ENCODE measurements at regions not wholly inside any gene's neighbourhood (a gene's known extent, or its start where the extent isn't known, plus 50 kb on each side); places are given as distances from the start of the nearest gene placed in this dataset.
"Not testable (repeated sequence)": the region's sequence is repeated elsewhere in the genome, so short reads cannot be mapped to it uniquely, and the experiment has no call there.

GRCh38 chr2:13515254-13515653, 798.5 kb downstream of the TRIB2 start:
- H3K79me2 ChIP-seq (ENCODE audit: insufficient read depth, low read length), result no peaks in the 10 kb centered on the region
- H3K4me2 ChIP-seq (ENCODE audit: low read depth, low read length, poor library complexity, severe bottlenecking), result no peak overlapping the region
- H3K9ac ChIP-seq (ENCODE audit: low read length), result no peak overlapping the region
- no peaks in the 10 kb centered on the region for H3K9me2 ChIP-seq (replicated peaks; ENCODE audit: insufficient read depth, low read length)
- H3K9me3 ChIP-seq (ENCODE audit: insufficient read depth, low read length), result no peaks in the 10 kb centered on the region
- no peak for TF ChIP-seq EZH2phosphoT487 (conservative IDR thresholded peaks at IDR 0.05; ENCODE audit: low read length)
- TF ChIP-seq, protein P1, sequence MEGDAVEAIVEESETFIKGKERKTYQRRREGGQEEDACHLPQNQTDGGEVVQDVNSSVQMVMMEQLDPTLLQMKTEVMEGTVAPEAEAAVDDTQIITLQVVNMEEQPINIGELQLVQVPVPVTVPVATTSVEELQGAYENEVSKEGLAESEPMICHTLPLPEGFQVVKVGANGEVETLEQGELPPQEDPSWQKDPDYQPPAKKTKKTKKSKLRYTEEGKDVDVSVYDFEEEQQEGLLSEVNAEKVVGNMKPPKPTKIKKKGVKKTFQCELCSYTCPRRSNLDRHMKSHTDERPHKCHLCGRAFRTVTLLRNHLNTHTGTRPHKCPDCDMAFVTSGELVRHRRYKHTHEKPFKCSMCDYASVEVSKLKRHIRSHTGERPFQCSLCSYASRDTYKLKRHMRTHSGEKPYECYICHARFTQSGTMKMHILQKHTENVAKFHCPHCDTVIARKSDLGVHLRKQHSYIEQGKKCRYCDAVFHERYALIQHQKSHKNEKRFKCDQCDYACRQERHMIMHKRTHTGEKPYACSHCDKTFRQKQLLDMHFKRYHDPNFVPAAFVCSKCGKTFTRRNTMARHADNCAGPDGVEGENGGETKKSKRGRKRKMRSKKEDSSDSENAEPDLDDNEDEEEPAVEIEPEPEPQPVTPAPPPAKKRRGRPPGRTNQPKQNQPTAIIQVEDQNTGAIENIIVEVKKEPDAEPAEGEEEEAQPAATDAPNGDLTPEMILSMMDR (IDR thresholded peaks at IDR 0.05; ENCODE audit: insufficient read depth, low read length, poor library complexity, severe bottlenecking), result no peak
- no peak overlapping the region for H3K27ac ChIP-seq (ENCODE audit: low read depth, low read length)
- no peaks in the 10 kb centered on the region for H3F3A ChIP-seq (ENCODE audit: insufficient read depth)
- no peak overlapping the region for H2AFZ ChIP-seq (ENCODE audit: low read depth, low read length, severe bottlenecking)
- no peak overlapping the region for H3K4me3 ChIP-seq (ENCODE audit: insufficient read depth, low read length, poor library complexity, severe bottlenecking)
- H3K36me3 ChIP-seq (ENCODE audit: low read length), result no peaks in the 10 kb centered on the region
- no peaks in the 10 kb centered on the region for H3K27me3 ChIP-seq (ENCODE audit: low read length)
- no peaks in the 10 kb centered on the region for H4K20me1 ChIP-seq (ENCODE audit: low read depth, low read length)

GRCh38 chr2:13522096-13522495, 805.4 kb downstream of the TRIB2 start:
- Histone ChIP-seq H3K9ac (ENCODE audit: low read length) (no peak overlapping the region), H3F3A (ENCODE audit: insufficient read depth) (no peaks in the 10 kb centered on the region), H3K27me3 (ENCODE audit: low read length) (no peaks in the 10 kb centered on the region), H3K4me3 (ENCODE audit: insufficient read depth, low read length, poor library complexity, severe bottlenecking) (no peak overlapping the region), H4K20me1 (ENCODE audit: low read depth, low read length) (no peaks in the 10 kb centered on the region), H3K79me2 (ENCODE audit: insufficient read depth, low read length) (no peaks in the 10 kb centered on the region), H3K4me2 (ENCODE audit: low read depth, low read length, poor library complexity, severe bottlenecking) (no peak overlapping the region), H2AFZ (ENCODE audit: low read depth, low read length, severe bottlenecking) (no peak overlapping the region), H3K9me2 (replicated peaks; ENCODE audit: insufficient read depth, low read length) (no peaks in the 10 kb centered on the region), H3K36me3 (ENCODE audit: low read length) (no peaks in the 10 kb centered on the region), H3K9me3 (ENCODE audit: insufficient read depth, low read length) (no peaks in the 10 kb centered on the region), H3K27ac (ENCODE audit: low read depth, low read length) (no peak overlapping the region)
- TF ChIP-seq EZH2phosphoT487 (conservative IDR thresholded peaks at IDR 0.05; ENCODE audit: low read length), result no peak

- Histone ChIP-seq H4K20me1 (ENCODE audit: low read depth, low read length) (no peaks in the 10 kb centered on the region), H3K27me3 (ENCODE audit: low read length) (no peaks in the 10 kb centered on the region), H3K9ac (ENCODE audit: low read length) (no peak overlapping the region), H2AFZ (ENCODE audit: low read depth, low read length, severe bottlenecking) (no peak overlapping the region), H3K79me2 (ENCODE audit: insufficient read depth, low read length) (no peaks in the 10 kb centered on the region), H3K9me2 (replicated peaks; ENCODE audit: insufficient read depth, low read length) (no peaks in the 10 kb centered on the region), H3K36me3 (ENCODE audit: low read length) (no peaks in the 10 kb centered on the region), H3K27ac (ENCODE audit: low read depth, low read length) (no peak overlapping the region), H3K4me3 (ENCODE audit: insufficient read depth, low read length, poor library complexity, severe bottlenecking) (no peak overlapping the region), H3K4me2 (ENCODE audit: low read depth, low read length, poor library complexity, severe bottlenecking) (no peak overlapping the region), H3K9me3 (ENCODE audit: insufficient read depth, low read length) (no peaks in the 10 kb centered on the region), H3F3A (ENCODE audit: insufficient read depth) (no peaks in the 10 kb centered on the region)
- no peak for TF ChIP-seq EZH2phosphoT487 (conservative IDR thresholded peaks at IDR 0.05; ENCODE audit: low read length)
- TF ChIP-seq, protein P1 (IDR thresholded peaks at IDR 0.05; ENCODE audit: insufficient read depth, low read length, poor library complexity, severe bottlenecking), result no peak
Measured at GRCh38 chr2:13522917-13523821, 806.4 kb downstream of the TRIB2 start.

- Histone ChIP-seq H3K27ac (ENCODE audit: low read depth, low read length) (no peak overlapping the region), H2AFZ (ENCODE audit: low read depth, low read length, severe bottlenecking) (no peak overlapping the region)
Measured at GRCh38 chr2:13524492-13524891, 807.8 kb downstream of the TRIB2 start.

GRCh38 chr2:13531735-13532410, 815.1 kb downstream of the TRIB2 start:
- H2AFZ ChIP-seq (ENCODE audit: low read depth, low read length, severe bottlenecking); H3K9me3 ChIP-seq (ENCODE audit: insufficient read depth, low read length); H3K79me2 ChIP-seq (ENCODE audit: insufficient read depth, low read length); H3K27me3 ChIP-seq (ENCODE audit: low read length); H3K4me2 ChIP-seq (ENCODE audit: low read depth, low read length, poor library complexity, severe bottlenecking); H3F3A ChIP-seq (ENCODE audit: insufficient read depth); H3K4me3 ChIP-seq (ENCODE audit: insufficient read depth, low read length, poor library complexity, severe bottlenecking); H3K9ac ChIP-seq (ENCODE audit: low read length); H4K20me1 ChIP-seq (ENCODE audit: low read depth, low read length); H3K27ac ChIP-seq (ENCODE audit: low read depth, low read length); H3K9me2 ChIP-seq (replicated peaks; ENCODE audit: insufficient read depth, low read length); H3K36me3 ChIP-seq (ENCODE audit: low read length): not testable (repeated sequence)

More at GRCh38 chr2:13524492-13524891, 807.8 kb downstream of the TRIB2 start:
- Histone ChIP-seq H3F3A (ENCODE audit: insufficient read depth) (no peaks in the 10 kb centered on the region), H3K79me2 (ENCODE audit: insufficient read depth, low read length) (no peaks in the 10 kb centered on the region), H3K9me3 (ENCODE audit: insufficient read depth, low read length) (no peaks in the 10 kb centered on the region), H3K4me2 (ENCODE audit: low read depth, low read length, poor library complexity, severe bottlenecking) (no peak overlapping the region), H3K4me3 (ENCODE audit: insufficient read depth, low read length, poor library complexity, severe bottlenecking) (no peak overlapping the region), H3K9me2 (replicated peaks; ENCODE audit: insufficient read depth, low read length) (no peaks in the 10 kb centered on the region), H3K36me3 (ENCODE audit: low read length) (no peaks in the 10 kb centered on the region), H4K20me1 (ENCODE audit: low read depth, low read length) (no peaks in the 10 kb centered on the region), H3K27me3 (ENCODE audit: low read length) (no peaks in the 10 kb centered on the region), H3K9ac (ENCODE audit: low read length) (no peak overlapping the region)
- TF ChIP-seq, protein P1 (IDR thresholded peaks at IDR 0.05; ENCODE audit: insufficient read depth, low read length, poor library complexity, severe bottlenecking), result no peak
- no peak for TF ChIP-seq EZH2phosphoT487 (conservative IDR thresholded peaks at IDR 0.05; ENCODE audit: low read length)
